ENCODE measurements at regions not wholly inside any gene's neighbourhood (a gene's known extent, or its start where the extent isn't known, plus 50 kb on each side); places are given as distances from the start of the nearest gene placed in this dataset.

GRCh38 chr7:94133460-94133859 is 129.3 kb upstream of the BET1 start:
- TF ChIP-seq CTCF (IDR thresholded peaks at IDR 0.05; ENCODE audit: poor library complexity) (no peak), EZH2 (IDR thresholded peaks at IDR 0.05; ENCODE audit: borderline replicate concordance) (no peak), EZH2phosphoT487 (IDR thresholded peaks at IDR 0.05; ENCODE audit: low read depth, severe bottlenecking, unreplicated experiment) (no peak)

Data from hepatocyte (in vitro differentiated cells).